Skin of body (tissue), 1 donor: ENCODE measurements at regions not wholly inside any gene's neighbourhood (a gene's known extent, or its start where the extent isn't known, plus 50 kb on each side); places are given as distances from the start of the nearest gene placed in this dataset.

ENCODE experiments used
- DNase-seq: peaks from one replicate; lab custom pipeline; 2025; lab: John Stamatoyannopoulos, UW

DNA sequence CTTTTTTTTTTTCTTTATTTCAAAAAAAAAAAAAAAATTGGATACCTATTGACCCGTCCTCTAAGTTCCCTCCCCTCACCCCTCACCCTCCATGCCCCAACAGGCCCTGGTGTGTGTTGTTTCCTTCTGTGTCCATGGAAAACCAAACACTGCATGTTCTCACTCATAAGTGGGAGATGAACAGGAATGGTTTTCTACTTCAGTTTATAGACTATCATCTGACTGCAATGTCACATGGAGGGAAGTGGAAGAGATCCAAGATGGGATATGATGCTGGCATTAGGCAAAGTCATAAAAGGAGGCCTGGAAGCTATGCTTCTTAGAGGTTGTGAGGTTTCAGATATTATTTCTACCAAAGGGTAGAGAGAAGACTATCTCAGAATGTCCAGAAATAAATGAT is 237.5 kb downstream of the MAFB start:
- no peak for DNase-seq

DNA sequence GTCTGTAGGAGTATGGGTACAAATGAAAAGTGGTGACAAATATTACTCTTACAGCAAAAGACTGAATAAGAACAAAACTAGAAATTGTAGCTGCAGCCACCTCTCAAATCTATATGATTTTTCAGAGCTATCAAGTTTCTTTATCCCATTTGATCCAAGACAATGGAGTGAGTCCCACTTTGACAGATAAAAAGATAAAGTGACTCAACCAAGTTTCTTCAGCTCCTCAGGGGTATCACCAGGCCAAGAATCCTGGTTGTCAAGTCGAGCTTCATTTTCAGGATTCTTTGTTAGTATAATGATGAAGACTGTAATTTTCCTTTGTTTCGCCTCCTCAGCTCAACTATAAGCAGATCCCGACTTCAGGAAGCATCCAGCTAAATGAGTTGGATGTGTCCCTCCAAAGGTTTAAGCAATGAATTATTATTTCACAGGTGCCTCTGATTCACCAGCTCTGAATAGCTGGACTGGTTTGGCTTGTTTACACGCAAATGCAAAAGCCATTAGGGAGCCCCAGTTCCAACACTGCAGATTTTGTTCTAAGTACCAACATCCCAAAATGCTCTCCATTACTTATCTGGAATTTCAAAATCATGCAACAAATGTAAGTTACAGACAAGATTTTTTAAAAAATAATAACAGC is 238.9 kb downstream of the MAFB start:
- DNase-seq: no peak

DNA sequence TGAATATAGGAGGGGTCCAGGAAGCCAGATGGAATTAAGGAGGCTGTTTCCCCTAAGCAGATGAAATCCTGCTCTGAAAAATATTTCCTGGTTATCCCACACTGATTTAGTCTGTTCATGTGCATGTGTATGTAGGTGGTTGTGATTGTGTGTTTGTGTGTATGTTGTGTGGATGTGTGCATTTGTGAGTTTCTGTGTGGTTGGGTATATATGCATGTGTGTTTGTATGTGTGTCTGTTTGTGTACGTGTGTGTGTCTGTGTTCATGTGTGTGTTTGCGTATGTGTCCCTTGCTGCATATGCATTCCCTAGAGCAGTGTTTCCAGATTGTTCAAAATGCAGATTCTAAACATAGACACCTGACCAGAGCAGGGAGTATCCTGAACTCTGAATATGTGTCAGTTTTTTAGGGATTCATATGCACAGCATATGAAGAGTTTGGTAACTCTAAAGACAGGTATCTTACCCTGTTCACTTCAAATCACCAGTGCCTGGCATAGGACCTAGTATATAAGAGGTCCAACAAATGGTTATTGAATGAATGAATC is 239.8 kb downstream of the MAFB start:
- no peak for DNase-seq

DNA sequence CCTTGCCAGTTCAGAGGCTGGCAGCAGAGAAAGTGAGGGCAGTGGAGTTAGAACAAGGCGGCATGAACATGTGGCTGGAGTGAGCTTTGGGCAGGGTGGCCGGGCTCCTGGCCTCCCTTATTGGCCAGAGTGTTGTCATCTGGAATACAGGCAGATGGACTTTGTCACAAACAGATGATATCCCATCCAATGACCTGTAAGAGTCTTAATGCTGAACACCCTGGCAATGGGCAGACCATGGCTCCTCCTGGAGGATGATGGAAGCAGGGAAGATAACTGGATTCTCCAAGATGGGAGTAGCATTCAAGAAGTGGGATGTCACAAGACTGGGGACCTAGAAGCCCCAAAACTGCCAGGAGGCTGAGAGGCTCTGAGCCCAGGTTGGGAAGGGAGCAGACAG is 242.1 kb downstream of the MAFB start:
- no peak for DNase-seq

DNA sequence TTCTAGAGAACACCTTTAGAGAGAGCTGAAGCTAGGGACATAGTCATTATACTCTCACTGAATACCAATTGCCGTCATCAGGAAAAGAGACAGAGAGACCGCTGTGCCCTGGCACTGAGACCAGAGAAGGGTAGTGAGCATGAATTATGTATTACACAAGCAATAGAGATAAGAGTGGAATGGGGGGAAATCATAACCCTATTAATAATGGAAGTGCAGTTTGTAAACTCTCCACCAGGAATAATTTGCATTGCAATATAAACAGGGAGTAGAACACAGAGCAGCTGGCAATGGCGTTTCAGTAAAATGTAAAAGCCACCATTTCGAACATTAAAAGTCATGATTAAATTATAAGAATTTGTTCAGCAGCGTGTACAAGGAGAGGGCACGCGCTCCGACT is 244.5 kb downstream of the MAFB start:
- DNase-seq: no peak

DNA sequence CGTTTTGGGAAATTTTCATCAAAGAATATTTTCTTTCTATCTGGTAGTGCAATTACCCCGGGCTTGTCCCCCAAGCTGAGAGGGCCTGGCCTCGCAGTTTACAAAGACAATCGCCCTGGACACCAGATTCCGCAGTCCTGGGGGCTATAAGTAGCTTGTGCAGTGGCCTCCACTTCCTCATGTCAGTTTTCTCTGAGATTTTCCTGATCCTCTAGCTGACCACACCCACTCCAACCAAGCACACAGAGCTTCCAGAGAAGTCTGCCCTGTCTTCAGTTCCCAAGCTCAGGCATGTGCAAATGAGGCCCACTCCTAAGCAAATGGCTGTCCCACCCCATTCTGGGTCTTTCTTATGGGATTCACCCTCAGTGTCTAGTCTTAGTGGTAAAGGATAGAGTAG is 245.3 kb downstream of the MAFB start:
- no peak for DNase-seq

DNA sequence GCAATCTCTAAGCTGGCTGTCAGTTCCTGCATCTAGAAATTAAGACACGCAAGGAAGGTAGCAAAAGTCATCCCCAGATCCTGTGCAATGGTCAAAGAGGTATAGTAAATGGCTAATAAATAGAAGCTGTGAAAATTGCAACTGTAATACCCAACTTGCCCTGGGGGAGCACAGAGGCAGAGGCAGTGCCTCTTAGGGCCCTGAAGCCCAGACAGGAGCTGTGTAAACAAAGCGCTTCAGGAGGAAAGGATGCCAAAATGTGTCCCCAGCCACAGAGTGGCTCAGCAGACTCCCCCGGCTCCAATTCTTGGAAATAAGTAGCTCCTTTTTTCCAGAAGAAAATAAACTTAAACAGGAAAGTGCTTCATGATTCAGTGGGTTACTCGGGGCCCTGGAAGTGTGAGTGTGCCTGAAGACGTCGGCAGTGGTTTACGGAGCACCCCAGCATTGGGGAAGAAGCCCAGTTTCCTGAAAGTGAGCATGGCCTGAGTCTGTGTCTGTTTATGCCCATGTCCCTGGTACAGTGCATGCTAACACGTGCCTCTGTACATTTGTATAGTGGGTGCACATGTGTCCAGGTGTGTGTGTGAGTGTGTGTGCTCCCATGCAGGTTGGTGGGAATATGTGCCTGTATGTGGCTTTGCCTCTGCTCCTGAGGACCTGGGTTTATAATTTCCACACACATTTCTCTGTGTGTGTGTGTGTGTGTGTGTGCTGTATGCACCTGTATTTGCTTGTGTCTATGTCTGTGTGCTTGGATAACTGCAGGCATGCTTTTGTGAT is 246.7 kb downstream of the MAFB start:
- DNase-seq: no peak

DNA sequence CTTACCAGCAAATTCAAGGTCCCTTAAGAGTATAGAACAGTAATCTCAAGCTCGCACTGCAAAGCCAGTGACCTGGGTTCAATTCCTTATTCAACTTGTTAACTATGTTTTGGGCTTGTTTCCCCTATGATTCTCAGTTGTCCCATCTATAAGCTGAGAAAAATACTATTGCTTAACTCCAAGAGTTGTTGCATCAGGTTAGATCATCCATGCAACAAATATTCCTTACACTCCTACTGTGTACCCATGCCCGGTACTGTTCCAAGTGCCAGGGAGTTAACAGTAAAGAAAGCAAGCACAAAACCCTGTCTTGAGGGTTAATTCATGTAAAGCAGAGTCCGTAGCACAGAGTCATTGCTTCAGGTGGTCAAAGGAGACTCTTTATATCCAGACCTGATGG is 247.3 kb downstream of the MAFB start:
- no peak for DNase-seq

DNA sequence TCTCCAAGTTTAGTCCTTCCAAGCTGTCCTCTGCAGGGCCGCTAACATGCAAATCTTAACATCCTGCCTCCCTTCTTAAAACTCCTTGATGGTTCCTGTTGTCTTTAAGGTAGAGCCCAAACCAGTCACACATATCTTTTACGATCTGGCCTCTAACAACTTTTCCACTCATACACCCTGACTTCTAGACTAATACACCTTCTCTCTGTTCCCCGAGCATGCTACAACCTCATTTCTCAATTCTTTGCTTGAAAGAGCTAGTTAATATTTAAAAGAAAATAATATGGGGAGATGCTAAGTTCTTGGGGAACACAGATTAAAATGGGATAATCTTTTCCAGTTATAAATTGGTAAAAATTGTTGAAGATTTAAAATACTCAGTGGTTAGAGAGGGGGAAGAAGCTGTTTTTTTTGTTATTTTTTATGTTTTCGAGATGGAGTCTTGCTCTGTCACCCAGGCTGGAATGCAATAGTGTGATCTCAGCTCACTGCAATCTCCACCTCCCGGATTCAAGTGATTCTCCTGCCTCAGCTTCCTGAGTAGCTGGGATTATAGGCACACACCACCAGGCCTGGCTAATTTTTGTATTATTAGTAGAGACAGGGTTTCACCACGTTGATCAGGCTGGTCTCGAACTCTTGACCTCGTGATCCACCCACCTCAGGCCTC is 250.7 kb downstream of the MAFB start:
- no peak for DNase-seq

DNA sequence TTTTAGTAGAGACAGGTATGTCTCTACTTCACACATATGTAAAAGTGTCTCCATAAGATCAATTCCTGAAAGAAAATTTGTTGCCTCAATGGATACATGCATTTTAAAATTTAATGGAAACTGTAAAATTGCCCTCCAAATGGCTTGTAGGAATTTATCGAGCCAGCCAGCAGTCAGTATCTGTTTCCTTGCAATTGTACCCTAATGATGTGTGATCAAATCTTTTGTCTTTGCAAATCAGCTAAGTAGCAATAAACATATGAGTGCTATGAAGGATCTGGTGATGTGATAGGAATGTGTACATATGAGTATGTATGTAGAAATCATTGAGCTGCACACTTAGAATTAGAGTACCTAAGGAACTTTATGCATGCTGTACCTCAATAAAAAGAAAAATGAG is 253.0 kb downstream of the MAFB start:
- no peak for DNase-seq

DNA sequence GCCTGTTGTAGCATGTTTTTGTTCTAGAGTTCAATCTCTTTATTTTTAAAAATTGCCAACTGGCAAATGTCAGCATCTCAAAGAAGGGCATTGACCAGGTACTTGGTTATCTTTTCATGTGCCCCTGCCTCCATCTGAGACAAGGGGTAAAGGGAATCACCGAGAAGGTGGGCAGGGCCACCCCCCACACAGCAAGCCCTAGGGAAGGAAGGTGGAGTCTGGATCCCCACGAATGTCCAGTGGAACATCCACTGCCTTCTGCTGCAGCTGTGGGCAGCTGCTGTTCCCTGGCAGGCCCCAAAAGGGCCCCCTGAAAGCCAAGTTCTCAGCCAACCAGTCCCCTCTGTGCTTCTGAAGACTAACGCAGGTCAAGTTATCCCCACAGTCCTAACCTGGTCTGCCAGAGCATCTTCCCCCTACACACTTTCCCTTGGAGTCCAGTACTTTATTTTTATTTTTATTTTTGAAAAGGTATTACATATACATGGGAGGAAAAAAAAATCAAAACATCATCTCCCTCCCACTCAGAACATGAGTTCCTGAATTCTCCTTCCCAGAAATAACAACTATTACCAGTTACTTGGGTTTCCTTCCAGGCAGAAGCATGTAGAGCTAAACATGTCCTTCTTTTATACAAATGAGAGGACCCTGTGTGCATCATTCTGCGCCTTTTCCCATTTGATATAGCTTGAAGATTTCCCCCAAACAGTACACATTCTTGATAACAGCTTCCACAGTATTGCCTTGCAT is 253.7 kb downstream of the MAFB start:
- DNase-seq: no peak

DNA sequence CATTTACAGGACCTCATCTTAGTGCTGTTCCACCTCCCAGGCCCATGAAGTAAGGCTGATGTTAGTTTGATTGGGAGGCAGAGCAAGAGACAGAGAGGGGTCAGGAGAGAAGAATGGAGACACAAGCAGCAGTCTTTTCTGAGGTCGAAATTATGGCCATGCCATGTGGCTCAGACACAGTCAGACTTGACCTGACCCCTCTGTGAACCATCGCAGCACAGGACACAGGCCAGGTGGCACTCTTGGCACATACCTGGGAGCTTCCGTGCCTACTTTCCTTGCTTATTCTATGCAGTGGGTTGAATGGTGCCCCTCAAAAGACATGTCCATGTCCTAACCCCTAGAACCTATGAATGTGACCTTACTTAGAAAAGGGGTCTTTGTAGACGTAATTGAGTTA is 254.9 kb downstream of the MAFB start:
- no peak for DNase-seq

DNA sequence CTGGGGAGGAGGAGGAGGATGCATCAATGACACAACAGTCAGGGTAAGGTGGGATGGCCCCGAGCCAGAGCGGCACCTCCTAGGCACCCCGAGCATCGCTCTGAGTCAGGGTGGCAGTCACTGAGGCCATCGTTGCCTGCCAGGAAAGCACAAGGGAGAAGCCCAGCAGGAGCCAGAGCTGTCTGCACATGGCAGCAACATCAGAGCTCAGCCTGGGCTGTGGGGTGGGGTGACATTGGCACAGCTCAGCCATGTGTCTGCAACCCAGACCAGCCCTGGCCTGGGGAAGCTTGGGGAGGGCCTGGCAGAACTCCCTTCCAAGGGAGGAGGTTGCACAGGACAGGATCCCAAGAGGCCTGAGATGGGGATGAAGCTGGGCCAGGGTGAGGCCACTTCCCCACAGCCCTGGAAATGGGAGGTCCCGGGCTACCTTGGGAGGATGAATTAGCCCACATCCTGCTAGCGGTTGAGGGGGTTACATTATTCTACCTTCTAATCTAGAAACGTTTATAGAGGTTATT is 255.6 kb downstream of the MAFB start:
- DNase-seq: no peak

DNA sequence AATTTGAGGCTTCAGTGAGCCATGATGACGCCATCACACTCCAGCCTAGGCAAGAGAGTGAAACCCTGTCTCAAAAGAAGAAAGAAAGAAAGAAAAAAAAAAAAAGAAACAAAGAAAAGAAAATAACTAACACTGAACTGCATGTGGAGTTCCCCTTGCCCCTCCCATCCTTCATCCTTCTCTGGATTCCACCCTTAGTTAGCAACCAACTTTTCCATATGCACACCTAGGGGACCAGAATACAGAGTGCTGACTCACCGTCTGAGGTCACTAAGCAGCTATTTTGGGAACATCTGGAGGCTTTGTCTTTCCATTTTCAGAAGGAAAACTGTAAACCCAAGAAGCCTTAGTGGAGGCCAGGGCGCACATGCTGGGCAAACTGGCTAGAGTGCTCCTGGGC is 257.4 kb downstream of the MAFB start:
- DNase-seq: no peak

DNA sequence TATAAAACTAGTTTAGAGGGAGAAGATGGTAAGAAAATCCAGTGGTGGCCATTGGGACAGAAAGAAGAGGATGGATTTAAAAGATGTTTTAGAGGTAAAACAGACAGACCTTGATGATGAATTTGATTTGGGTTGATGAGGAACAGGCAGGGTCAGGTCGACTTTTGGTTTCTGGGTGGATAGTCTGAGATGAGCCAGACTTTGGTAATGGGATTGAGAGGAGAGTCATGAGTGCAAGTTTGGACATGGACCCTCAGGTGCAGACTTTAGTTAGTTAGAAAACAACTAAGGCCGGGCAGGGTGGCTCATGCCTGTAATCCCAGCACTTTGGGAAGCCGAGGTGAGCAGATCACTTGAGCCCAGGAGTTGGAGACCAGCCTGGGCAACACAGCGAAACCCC is 257.9 kb downstream of the MAFB start:
- no peak for DNase-seq

DNA sequence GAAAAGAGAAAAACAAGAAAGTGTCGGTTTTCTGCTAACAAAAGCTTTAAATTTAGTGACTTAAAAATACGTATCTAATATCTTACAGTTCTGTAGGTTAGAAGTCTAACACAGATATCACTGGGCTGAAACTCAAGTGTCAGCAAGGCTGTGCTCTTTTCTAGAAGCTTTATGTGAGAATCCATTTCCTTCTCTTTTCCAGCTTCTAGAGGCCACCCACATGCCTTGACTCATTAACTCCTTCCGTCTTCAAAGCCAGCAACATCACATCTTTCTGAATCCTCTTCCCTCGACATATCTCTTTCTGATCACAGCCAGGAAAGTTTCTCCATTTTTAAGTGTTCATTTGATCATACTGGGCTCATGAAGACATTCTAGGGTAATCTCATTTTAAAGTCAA is 262.0 kb downstream of the MAFB start:
- no peak for DNase-seq

DNA sequence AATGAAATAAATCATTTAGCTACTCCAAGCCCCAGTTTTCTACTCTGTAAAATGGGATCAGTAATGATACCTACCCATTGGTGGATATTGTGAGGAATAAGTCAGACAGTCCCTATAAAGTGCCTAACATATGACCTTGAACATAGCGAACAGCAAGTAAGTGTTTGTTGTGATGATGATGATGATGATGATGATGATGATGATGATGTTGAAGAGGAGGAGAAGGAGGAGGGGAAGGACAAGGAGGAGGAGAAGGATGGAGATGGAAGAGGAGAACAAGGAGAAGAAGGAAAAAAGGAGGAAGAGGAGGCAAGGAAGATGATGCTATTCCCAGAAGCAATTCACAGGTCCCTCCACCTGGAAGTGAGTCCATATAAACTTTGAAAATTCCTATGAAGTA is 264.3 kb downstream of the MAFB start:
- DNase-seq: no peak

DNA sequence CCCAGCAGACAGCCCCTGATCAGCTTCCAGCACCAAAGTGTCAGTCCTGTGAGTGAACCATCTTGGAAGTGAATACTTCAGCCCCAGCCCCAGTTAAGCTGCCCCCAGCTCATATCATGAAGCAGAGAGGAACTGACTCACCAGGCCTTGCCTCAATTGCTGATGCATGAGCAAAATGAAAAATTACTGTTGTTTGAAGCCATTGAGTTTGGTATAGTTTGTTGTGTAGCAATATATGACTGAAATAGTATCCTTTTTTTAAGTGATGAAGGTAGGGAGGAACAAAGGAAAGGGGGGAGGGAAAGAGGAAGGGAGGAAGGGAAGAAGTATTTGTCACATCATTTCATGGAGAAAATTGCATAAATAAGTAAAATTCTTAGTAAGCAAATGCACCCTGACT is 266.4 kb downstream of the MAFB start:
- DNase-seq: no peak

DNA sequence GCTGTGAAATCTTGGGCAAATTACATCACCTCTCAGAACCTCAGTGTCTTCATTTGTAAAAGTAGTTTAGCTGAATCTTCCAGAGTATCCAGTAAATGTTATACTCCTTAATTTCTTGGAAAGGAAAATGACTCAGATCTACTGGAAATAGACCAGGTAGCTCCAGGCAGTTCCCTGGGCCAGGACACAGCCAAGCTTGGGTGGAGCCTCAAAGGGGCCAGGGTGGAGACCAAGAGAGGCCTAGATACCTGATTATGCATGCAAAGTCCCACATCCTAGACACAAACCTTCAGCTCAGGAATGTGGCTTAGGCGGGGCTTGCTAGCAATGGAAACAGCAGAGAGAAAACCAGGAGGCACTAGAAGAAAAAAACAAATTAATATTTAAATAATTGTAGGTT is 272.8 kb downstream of the MAFB start:
- DNase-seq: no peak

DNA sequence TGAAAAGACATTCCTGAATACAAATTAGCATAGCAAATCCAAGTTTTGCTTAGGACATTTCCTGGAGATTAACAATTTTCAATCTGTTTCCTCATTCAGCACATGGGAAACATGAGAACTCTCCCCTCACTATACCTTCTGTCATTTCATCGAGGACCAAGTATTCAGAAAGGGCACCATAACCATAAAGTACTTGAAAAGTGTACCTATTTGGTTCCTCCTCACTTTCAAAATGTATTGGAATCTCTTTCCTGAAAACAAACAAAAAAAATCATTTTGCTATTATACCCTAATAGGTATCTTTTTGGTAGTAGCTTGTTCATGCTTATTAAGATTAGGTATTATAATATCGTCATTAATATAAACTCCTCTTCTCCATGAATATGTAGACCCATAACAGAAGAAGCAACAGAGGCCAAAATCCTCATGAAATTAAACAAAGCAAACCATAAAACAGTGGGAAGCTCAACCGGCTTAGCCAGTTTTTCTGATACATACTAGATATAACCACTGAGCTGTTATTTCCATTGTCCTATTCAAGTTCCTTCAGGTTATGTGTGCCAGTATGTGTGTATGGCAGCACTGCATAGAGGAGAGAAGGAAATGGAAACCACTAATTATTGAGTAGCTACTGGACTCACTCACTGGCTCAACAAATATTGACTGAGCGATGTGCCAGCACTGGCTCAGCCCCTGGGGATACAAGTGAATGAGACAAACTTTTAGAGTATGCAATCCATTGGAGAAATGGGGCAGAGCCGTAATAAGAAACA is 274.0 kb downstream of the MAFB start:
- DNase-seq: no peak

DNA sequence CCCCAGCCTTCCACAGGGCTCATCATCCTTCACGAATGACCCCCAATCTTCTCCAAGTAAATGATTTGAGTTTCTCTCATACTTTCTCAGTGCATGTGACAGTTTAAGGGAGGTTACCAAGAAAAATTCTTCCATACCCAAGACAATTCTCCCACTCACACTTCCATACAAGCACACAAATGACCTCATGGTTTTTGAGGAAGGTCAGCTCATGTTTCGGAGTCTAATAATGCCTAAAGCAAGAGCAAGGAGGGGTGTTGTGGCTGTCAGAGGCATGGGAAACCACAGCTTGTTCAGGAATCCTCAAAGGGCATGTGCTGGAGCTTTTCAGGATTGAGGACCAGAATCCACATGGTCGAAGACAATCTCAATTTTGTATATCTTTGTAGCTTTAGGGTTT is 279.0 kb downstream of the MAFB start:
- DNase-seq: no peak
